Testis (tissue), 2 donors: ENCODE measurements at regions not wholly inside any gene's neighbourhood (a gene's known extent, or its start where the extent isn't known, plus 50 kb on each side); places are given as distances from the start of the nearest gene placed in this dataset.

ENCODE experiments used
- CTCF ChIP-seq, 3 experiments: fragments of 450-650 bp in 2 of 3; fragments of 200-600 bp in 1 of 3; sonication (generic) in 1 of 3; IDR thresholded peaks; one replicate each; pipeline ENCODE4 v1.5.1; 2016 to 2019; ENCODE audit warnings: antibody characterized with exemption in 3 of 3, mild to moderate bottlenecking in 2 of 3, moderate library complexity in 1 of 3
- POLR2A ChIP-seq: fragments of 450-650 bp; IDR thresholded peaks from one replicate; pipeline ENCODE4 v1.6.1; 2017; ENCODE audit warnings: antibody characterized with exemption, mild to moderate bottlenecking, moderate library complexity

- no peak for TF ChIP-seq CTCF (IDR thresholded peaks at IDR 0.05)
- TF ChIP-seq POLR2A, result no peak
Observed at GRCh38 chr3:124666067-124666466, 64.2 kb upstream of the UMPS start.
